ENCODE measurements at regions not wholly inside any gene's neighbourhood (a gene's known extent, or its start where the extent isn't known, plus 50 kb on each side); places are given as distances from the start of the nearest gene placed in this dataset.
A peak's percentile ranks its signal among the peaks of the same experiment; 100 is the strongest.
"Not testable (repeated sequence)": the region's sequence is repeated elsewhere in the genome, so short reads cannot be mapped to it uniquely, and the experiment has no call there.

- no peak for TF ChIP-seq MYC (IDR thresholded peaks at IDR 0.05; ENCODE audit: low read depth, low read length)
- TF ChIP-seq POLR2A (IDR thresholded peaks at IDR 0.05; ENCODE audit: extremely low read depth, insufficient read length) = no peak
- no peak for TF ChIP-seq CTCF (IDR thresholded peaks at IDR 0.05; ENCODE audit: low read depth, low read length)
- TF ChIP-seq MAX (IDR thresholded peaks at IDR 0.05; ENCODE audit: low read depth, low read length) = no peak
- no peak overlapping the region for H3K4me3 ChIP-seq (ENCODE audit: low read depth, low read length)
- no peak for DNase-seq (ENCODE audit: low read depth)
These were observed 150.0 kb downstream of the LPIN1 start for GRCh38 chr2:11896386-11896785.

- no peak for DNase-seq (ENCODE audit: low read depth)
- no peak for TF ChIP-seq CTCF (IDR thresholded peaks at IDR 0.05; ENCODE audit: low read depth, low read length)
- no peak for TF ChIP-seq MAX (IDR thresholded peaks at IDR 0.05; ENCODE audit: low read depth, low read length)
- TF ChIP-seq MYC (IDR thresholded peaks at IDR 0.05; ENCODE audit: low read depth, low read length) = no peak
- no peak for TF ChIP-seq POLR2A (IDR thresholded peaks at IDR 0.05; ENCODE audit: extremely low read depth, insufficient read length)
- no peak overlapping the region for H3K4me3 ChIP-seq (ENCODE audit: low read depth, low read length)
These were observed 152.1 kb downstream of the LPIN1 start for GRCh38 chr2:11898576-11898975.

- TF ChIP-seq POLR2A (IDR thresholded peaks at IDR 0.05; ENCODE audit: extremely low read depth, insufficient read length) (no peak), CTCF (IDR thresholded peaks at IDR 0.05; ENCODE audit: low read depth, low read length) (no peak), MAX (IDR thresholded peaks at IDR 0.05; ENCODE audit: low read depth, low read length) (no peak), MYC (IDR thresholded peaks at IDR 0.05; ENCODE audit: low read depth, low read length) (no peak)
- no peak for DNase-seq (ENCODE audit: low read depth)
- H3K4me3 ChIP-seq (ENCODE audit: low read depth, low read length) = no peak overlapping the region
These were observed 152.9 kb downstream of the LPIN1 start for GRCh38 chr2:11899264-11899818.

GRCh38 chr2:11900891-11901290, 154.5 kb downstream of the LPIN1 start:
- not testable (repeated sequence) for H3K4me3 ChIP-seq (ENCODE audit: low read depth, low read length)
- peak; percentile 50 for DNase-seq (ENCODE audit: low read depth)

GRCh38 chr2:11901351-11902069, 155.1 kb downstream of the LPIN1 start:
- TF ChIP-seq MYC (IDR thresholded peaks at IDR 0.05; ENCODE audit: low read depth, low read length) (no peak), CTCF (IDR thresholded peaks at IDR 0.05; ENCODE audit: low read depth, low read length) (no peak), POLR2A (IDR thresholded peaks at IDR 0.05; ENCODE audit: extremely low read depth, insufficient read length) (no peak), MAX (IDR thresholded peaks at IDR 0.05; ENCODE audit: low read depth, low read length) (no peak)
- H3K4me3 ChIP-seq (ENCODE audit: low read depth, low read length) = no peak overlapping the region
- DNase-seq (ENCODE audit: low read depth) = no peak

- TF ChIP-seq POLR2A (IDR thresholded peaks at IDR 0.05; ENCODE audit: extremely low read depth, insufficient read length) = no peak
- TF ChIP-seq MAX (IDR thresholded peaks at IDR 0.05; ENCODE audit: low read depth, low read length) = no peak
- no peak for TF ChIP-seq CTCF (IDR thresholded peaks at IDR 0.05; ENCODE audit: low read depth, low read length)
- no peak for TF ChIP-seq MYC (IDR thresholded peaks at IDR 0.05; ENCODE audit: low read depth, low read length)
- H3K4me3 ChIP-seq (ENCODE audit: low read depth, low read length) = no peak overlapping the region
- peak; percentile 30 for DNase-seq (ENCODE audit: low read depth)
These were observed 156.7 kb downstream of the LPIN1 start for GRCh38 chr2:11903085-11903606.
